Activated naive CD8-positive, alpha-beta T cell treated with anti-CD3 and anti-CD28 coated beads for 36 hours (primary cell): ENCODE measurements at regions not wholly inside any gene's neighbourhood (a gene's known extent, or its start where the extent isn't known, plus 50 kb on each side); places are given as distances from the start of the nearest gene placed in this dataset.

Experiments
- DNase-seq: peaks from one replicate; pipeline ENCODE4 v3.0.0; 2021
- H3K27ac Mint-ChIP-seq: one replicate; pipeline ENCODE4 v1.8.0; 2022; ENCODE audit warnings: mild to moderate bottlenecking, moderate library complexity, mixed read lengths
- H3K27me3 Mint-ChIP-seq: one replicate; pipeline ENCODE4 v1.8.0; 2022; ENCODE audit warnings: mild to moderate bottlenecking, mixed read lengths
- H3K36me3 Mint-ChIP-seq: one replicate; pipeline ENCODE4 v1.8.0; 2021; ENCODE audit warnings: mild to moderate bottlenecking, mixed read lengths
- H3K4me1 Mint-ChIP-seq: one replicate; pipeline ENCODE4 v1.8.0; 2021; ENCODE audit warnings: mixed read lengths
- H3K4me3 Mint-ChIP-seq: one replicate; pipeline ENCODE4 v1.8.0; 2022; ENCODE audit warnings: mild to moderate bottlenecking, moderate library complexity, mixed read lengths
- H3K9me3 Mint-ChIP-seq: one replicate; pipeline ENCODE4 v1.8.0; 2022; ENCODE audit warnings: mixed read lengths

GRCh38 chr2:36071698-36072097, 283.9 kb upstream of the CRIM1 start:
- Mint-ChIP-seq H3K27me3 (no peaks in the 10 kb centered on the region), H3K4me3 (no peak overlapping the region), H3K4me1 (no peaks in the 10 kb centered on the region), H3K9me3 (peaks cover 3% of the 10 kb centered on the region), H3K36me3 (no peaks in the 10 kb centered on the region), H3K27ac (no peak overlapping the region)
- DNase-seq = no peak

- Mint-ChIP-seq H3K27me3 (no peaks in the 10 kb centered on the region), H3K27ac (no peak overlapping the region), H3K9me3 (peaks cover 3% of the 10 kb centered on the region), H3K36me3 (no peaks in the 10 kb centered on the region), H3K4me1 (no peaks in the 10 kb centered on the region), H3K4me3 (no peak overlapping the region)
- DNase-seq = no peak
Measured at GRCh38 chr2:36069074-36069473, 286.5 kb upstream of the CRIM1 start.

GRCh38 chr2:36068086-36068485, 287.5 kb upstream of the CRIM1 start:
- no peaks in the 10 kb centered on the region for H3K27me3 Mint-ChIP-seq

GRCh38 chr2:36060133-36060532, 295.4 kb upstream of the CRIM1 start:
- Mint-ChIP-seq H3K27me3 (peaks cover 8% of the 10 kb centered on the region), H3K4me3 (no peak overlapping the region), H3K36me3 (no peaks in the 10 kb centered on the region), H3K9me3 (peaks cover 7% of the 10 kb centered on the region), H3K27ac (no peak overlapping the region), H3K4me1 (peaks cover 6% of the 10 kb centered on the region)
- DNase-seq = no peak

More at GRCh38 chr2:36068086-36068485, 287.5 kb upstream of the CRIM1 start:
- Mint-ChIP-seq H3K4me3 (no peak overlapping the region), H3K36me3 (no peaks in the 10 kb centered on the region), H3K27ac (no peak overlapping the region), H3K4me1 (no peaks in the 10 kb centered on the region), H3K9me3 (peaks cover 6% of the 10 kb centered on the region)
- DNase-seq = no peak

- Mint-ChIP-seq H3K9me3 (peaks cover 7% of the 10 kb centered on the region), H3K4me1 (peaks cover 6% of the 10 kb centered on the region), H3K4me3 (no peak overlapping the region), H3K36me3 (no peaks in the 10 kb centered on the region), H3K27ac (no peak overlapping the region), H3K27me3 (peaks cover 8% of the 10 kb centered on the region)
- DNase-seq = no peak
Measured at GRCh38 chr2:36059691-36060090, 295.9 kb upstream of the CRIM1 start.

- no peaks in the 10 kb centered on the region for H3K36me3 Mint-ChIP-seq
- H3K4me3 Mint-ChIP-seq = no peak overlapping the region
- H3K27ac Mint-ChIP-seq = no peak overlapping the region
- H3K4me1 Mint-ChIP-seq = peaks cover 6% of the 10 kb centered on the region
- H3K27me3 Mint-ChIP-seq = peaks cover 8% of the 10 kb centered on the region
- H3K9me3 Mint-ChIP-seq = peaks cover 7% of the 10 kb centered on the region
- DNase-seq = no peak
Measured at GRCh38 chr2:36058953-36059352, 296.6 kb upstream of the CRIM1 start.

- Mint-ChIP-seq H3K9me3 (peaks cover 4% of the 10 kb centered on the region), H3K4me3 (no peak overlapping the region), H3K36me3 (no peaks in the 10 kb centered on the region), H3K27ac (no peak overlapping the region), H3K4me1 (peaks cover 6% of the 10 kb centered on the region), H3K27me3 (peaks cover 8% of the 10 kb centered on the region)
- DNase-seq = no peak
Measured at GRCh38 chr2:36058076-36058475, 297.5 kb upstream of the CRIM1 start.

GRCh38 chr2:36052819-36053218, 302.8 kb upstream of the CRIM1 start:
- no peak overlapping the region for H3K27ac Mint-ChIP-seq
- H3K36me3 Mint-ChIP-seq = no peaks in the 10 kb centered on the region
- H3K4me3 Mint-ChIP-seq = no peak overlapping the region
- no peaks in the 10 kb centered on the region for H3K27me3 Mint-ChIP-seq
- peaks cover 15% of the 10 kb centered on the region for H3K9me3 Mint-ChIP-seq
- H3K4me1 Mint-ChIP-seq = no peaks in the 10 kb centered on the region
- no peak for DNase-seq

GRCh38 chr2:36044411-36044810, 311.2 kb upstream of the CRIM1 start:
- no peaks in the 10 kb centered on the region for H3K36me3 Mint-ChIP-seq
- peaks cover 4% of the 10 kb centered on the region for H3K27me3 Mint-ChIP-seq
- peaks cover 3% of the 10 kb centered on the region for H3K9me3 Mint-ChIP-seq
- no peak overlapping the region for H3K4me3 Mint-ChIP-seq
- H3K27ac Mint-ChIP-seq = no peak overlapping the region
- no peaks in the 10 kb centered on the region for H3K4me1 Mint-ChIP-seq
- DNase-seq = no peak

GRCh38 chr2:36035137-36035536, 320.4 kb upstream of the CRIM1 start:
- DNase-seq = no peak
- Mint-ChIP-seq H3K9me3 (peaks cover 9% of the 10 kb centered on the region), H3K36me3 (no peaks in the 10 kb centered on the region), H3K27ac (no peak overlapping the region), H3K4me3 (no peak overlapping the region), H3K27me3 (peaks cover 3% of the 10 kb centered on the region), H3K4me1 (peaks cover 3% of the 10 kb centered on the region)

- Mint-ChIP-seq H3K36me3 (no peaks in the 10 kb centered on the region), H3K27ac (no peak overlapping the region), H3K9me3 (peaks cover 6% of the 10 kb centered on the region), H3K4me1 (peaks cover 9% of the 10 kb centered on the region), H3K4me3 (no peak overlapping the region), H3K27me3 (peaks cover 3% of the 10 kb centered on the region)
- DNase-seq = no peak
Measured at GRCh38 chr2:36032046-36032445, 323.5 kb upstream of the CRIM1 start.

- H3K27me3 Mint-ChIP-seq = peaks cover 3% of the 10 kb centered on the region
- peaks cover 3% of the 10 kb centered on the region for H3K9me3 Mint-ChIP-seq
- no peak for DNase-seq
- H3K4me1 Mint-ChIP-seq = peaks cover 9% of the 10 kb centered on the region
- no peaks in the 10 kb centered on the region for H3K36me3 Mint-ChIP-seq
- no peak overlapping the region for H3K27ac Mint-ChIP-seq
- no peak overlapping the region for H3K4me3 Mint-ChIP-seq
Measured at GRCh38 chr2:36031471-36031870, 324.1 kb upstream of the CRIM1 start.

- no peak overlapping the region for H3K27ac Mint-ChIP-seq
- no peak overlapping the region for H3K4me3 Mint-ChIP-seq
- DNase-seq = no peak
Measured at GRCh38 chr2:36027616-36028015, 328.0 kb upstream of the CRIM1 start.

GRCh38 chr2:36013064-36013463, 342.5 kb upstream of the CRIM1 start:
- H3K36me3 Mint-ChIP-seq = no peaks in the 10 kb centered on the region
- no peaks in the 10 kb centered on the region for H3K4me1 Mint-ChIP-seq
- H3K4me3 Mint-ChIP-seq = no peak overlapping the region
- H3K27ac Mint-ChIP-seq = no peak overlapping the region
- no peak for DNase-seq
- no peaks in the 10 kb centered on the region for H3K27me3 Mint-ChIP-seq
- no peaks in the 10 kb centered on the region for H3K9me3 Mint-ChIP-seq

More at GRCh38 chr2:36027616-36028015, 328.0 kb upstream of the CRIM1 start:
- Mint-ChIP-seq H3K9me3 (no peaks in the 10 kb centered on the region), H3K36me3 (no peaks in the 10 kb centered on the region), H3K27me3 (peaks cover 3% of the 10 kb centered on the region), H3K4me1 (peaks cover 9% of the 10 kb centered on the region)

GRCh38 chr2:36006444-36006843, 349.1 kb upstream of the CRIM1 start:
- Mint-ChIP-seq H3K9me3 (no peaks in the 10 kb centered on the region), H3K27me3 (no peaks in the 10 kb centered on the region), H3K27ac (no peak overlapping the region), H3K4me3 (no peak overlapping the region), H3K36me3 (no peaks in the 10 kb centered on the region), H3K4me1 (peaks cover 2% of the 10 kb centered on the region)
- DNase-seq = no peak

- no peak for DNase-seq
- H3K4me1 Mint-ChIP-seq = peaks cover 2% of the 10 kb centered on the region
- H3K9me3 Mint-ChIP-seq = no peaks in the 10 kb centered on the region
- no peaks in the 10 kb centered on the region for H3K36me3 Mint-ChIP-seq
- no peak overlapping the region for H3K27ac Mint-ChIP-seq
- no peak overlapping the region for H3K4me3 Mint-ChIP-seq
- H3K27me3 Mint-ChIP-seq = no peaks in the 10 kb centered on the region
Measured at GRCh38 chr2:36002941-36003340, 352.6 kb upstream of the CRIM1 start.

GRCh38 chr2:35997488-35997887, 358.1 kb upstream of the CRIM1 start:
- H3K27ac Mint-ChIP-seq = no peak overlapping the region

More at GRCh38 chr2:35997488-35997887, 358.1 kb upstream of the CRIM1 start:
- no peaks in the 10 kb centered on the region for H3K27me3 Mint-ChIP-seq
- peaks cover 3% of the 10 kb centered on the region for H3K36me3 Mint-ChIP-seq
- peaks cover 1% of the 10 kb centered on the region for H3K9me3 Mint-ChIP-seq
- no peak for DNase-seq
- peaks cover 2% of the 10 kb centered on the region for H3K4me1 Mint-ChIP-seq
- no peak overlapping the region for H3K4me3 Mint-ChIP-seq
